HCT116 (cell line): ENCODE measurements at regions not wholly inside any gene's neighbourhood (a gene's known extent, or its start where the extent isn't known, plus 50 kb on each side); places are given as distances from the start of the nearest gene placed in this dataset.

Experiments
- ATAC-seq: fragments of 200-7000 bp; cut with Tn5 transposase; 2 replicates; pipeline ENCODE4 v1.9.1; 2020; ENCODE audit warnings: mild to moderate bottlenecking, moderate library complexity
- BruUV-seq: library from RNA; stranded (reverse); fragments of 400-500 nt; replicated peaks from 2 replicates; lab custom pipeline; 2021; lab: Mats Ljungman, UMichigan
- CTCF ChIA-PET: fragments of 300-600 bp; sonication (Branson Sonifier 250); formaldehyde crosslinking; loops from one replicate; lab custom pipeline; 2021; ENCODE audit warnings: antibody characterized with exemption; lab: Charles Lee
- POLR2A ChIA-PET: fragments of 300-600, 350-600 bp; sonication (Branson Sonifier 250); formaldehyde crosslinking; loops from one replicate; lab custom pipeline; 2021; ENCODE audit warnings: antibody characterized with exemption; lab: Charles Lee
- RAD21 ChIA-PET, 2 experiments: fragments of 300-600 bp; sonication (Branson Sonifier 250); formaldehyde crosslinking; loops; one replicate each; lab custom pipeline; 2023; ENCODE audit warnings: low total read pairs in 2 of 2; ENCODE audit not compliant: uncharacterized antibody in 2 of 2, unreplicated experiment in 2 of 2, low non-redundant PET in 1 of 2; lab: Charles Lee
- DNase-seq: peaks from one replicate; pipeline ENCODE4 v3.0.0-alpha.2; 2010; ENCODE audit warnings: low read depth, low spot score
- H2AFZ ChIP-seq: fragments of 200-600 bp; shearing (Covaris generic), sonication (generic); 2 replicates; pipeline ENCODE4 v1.6.1; 2017; ENCODE audit warnings: low read depth, mixed run types, mixed read lengths, antibody characterized with exemption, low read length; ENCODE audit not compliant: poor library complexity, severe bottlenecking
- H3K27ac ChIP-seq: 2 replicates; pipeline ENCODE4 v1.5.1; 2012; ENCODE audit warnings: low read depth, low read length
- H3K27me3 ChIP-seq: fragments of 200-600 bp; sonication (generic); 2 replicates; pipeline ENCODE4 v1.6.1; 2016; ENCODE audit warnings: mixed run types, low read length, mixed read lengths; ENCODE audit not compliant: insufficient read depth
- H3K36me3 ChIP-seq, 2 experiments: fragments of 200-500 bp in 1 of 2; fragments of 200-600 bp in 1 of 2; sonication (Bioruptor generic) in 1 of 2; sonication (generic) in 1 of 2; 2 replicates each; pipeline versions ENCODE4 v1.5.1 to v1.6.1; 2014 to 2016; ENCODE audit warnings: low read length in 2 of 2, inconsistent platforms in 1 of 2, mixed read lengths in 1 of 2, mixed run types in 1 of 2; ENCODE audit not compliant: insufficient read depth in 2 of 2, control insufficient read depth in 1 of 2
- H3K4me1 ChIP-seq, 2 experiments: fragments of 200-600 bp in 1 of 2; sonication (generic) in 1 of 2; 2 replicates each; pipeline versions ENCODE4 v1.5.1 to v1.6.1; 2012 to 2017; ENCODE audit warnings: low read length in 2 of 2, inconsistent platforms in 1 of 2, mild to moderate bottlenecking in 1 of 2, mixed read lengths in 1 of 2, mixed run types in 1 of 2, moderate library complexity in 1 of 2; ENCODE audit not compliant: insufficient read depth in 2 of 2, control insufficient read depth in 1 of 2
- H3K4me2 ChIP-seq: fragments of 200-600 bp; sonication (generic); 2 replicates; pipeline ENCODE4 v1.6.1; 2017; ENCODE audit warnings: mixed run types, low read length, mixed read lengths
- H3K4me3 ChIP-seq, 2 experiments: fragments of 200-600 bp in 1 of 2; sonication (generic) in 1 of 2; replicated peaks in 1 of 2; 2 replicates each; pipeline ENCODE4 v1.5.1; 2011 to 2016; ENCODE audit warnings: low read length in 2 of 2, control low read depth in 1 of 2, low read depth in 1 of 2, mild to moderate bottlenecking in 1 of 2, mixed read lengths in 1 of 2, mixed run types in 1 of 2
- H3K79me2 ChIP-seq: fragments of 200-600 bp; sonication (generic); 2 replicates; pipeline ENCODE4 v1.6.1; 2017; ENCODE audit warnings: mild to moderate bottlenecking, mixed run types, low read length, moderate library complexity, mixed read lengths; ENCODE audit not compliant: insufficient read depth
- H3K9ac ChIP-seq: fragments of 200-600 bp; sonication (generic); 2 replicates; pipeline ENCODE4 v1.6.1; 2016; ENCODE audit warnings: low read length, mixed read lengths
- H3K9me2 ChIP-seq: fragments of 200-600 bp; sonication (generic), shearing (Covaris generic); 2 replicates; pipeline ENCODE4 v1.6.1; 2017; ENCODE audit warnings: mixed run types, mild to moderate bottlenecking, moderate library complexity; ENCODE audit not compliant: insufficient read depth
- H3K9me3 ChIP-seq, 2 experiments: fragments of 200-500 bp in 1 of 2; fragments of 200-600 bp in 1 of 2; sonication (Bioruptor generic) in 1 of 2; sonication (generic) in 1 of 2; 2 replicates each; pipeline ENCODE4 v1.6.1; 2014 to 2017; ENCODE audit warnings: low read length in 2 of 2, mixed read lengths in 2 of 2, inconsistent platforms in 1 of 2, low read depth in 1 of 2, mild to moderate bottlenecking in 1 of 2, mixed run types in 1 of 2, moderate library complexity in 1 of 2; ENCODE audit not compliant: control insufficient read depth in 1 of 2, insufficient read depth in 1 of 2
- H4K20me1 ChIP-seq: fragments of 200-600 bp; sonication (generic), shearing (Covaris generic); 2 replicates; pipeline ENCODE4 v1.6.1; 2017; ENCODE audit warnings: mixed run types, mild to moderate bottlenecking, moderate library complexity; ENCODE audit not compliant: insufficient read depth
- CBX3 ChIP-seq: IDR thresholded peaks from 2 replicates; pipeline ENCODE4 v1.6.1; 2012; ENCODE audit warnings: low read depth
- CEBPB ChIP-seq: IDR thresholded peaks from 2 replicates; pipeline ENCODE4 v1.6.1; 2012; ENCODE audit warnings: low read depth
- EGR1 ChIP-seq: IDR thresholded peaks from 2 replicates; pipeline ENCODE4 v1.6.1; 2012; ENCODE audit warnings: low read depth
- ELF1 ChIP-seq: IDR thresholded peaks from 2 replicates; pipeline ENCODE4 v1.6.1; 2012; ENCODE audit warnings: low read depth, borderline replicate concordance
- EZH2 ChIP-seq: fragments of 200-600 bp; sonication (generic); IDR thresholded peaks from 2 replicates; pipeline ENCODE4 v1.6.1; 2017; ENCODE audit warnings: antibody characterized with exemption, mixed run types
- FOSL1 ChIP-seq: IDR thresholded peaks from 2 replicates; pipeline ENCODE4 v1.6.1; 2012; ENCODE audit warnings: low read depth
- JUND ChIP-seq: IDR thresholded peaks from 2 replicates; pipeline ENCODE4 v1.6.1; 2012
- POLR2A ChIP-seq: IDR thresholded peaks from 2 replicates; pipeline ENCODE4 v1.7.0; 2011; ENCODE audit warnings: borderline replicate concordance; ENCODE audit not compliant: insufficient read depth, insufficient read length; ENCODE audit errors: extremely low read depth
- POLR2AphosphoS5 ChIP-seq: IDR thresholded peaks from 2 replicates; pipeline ENCODE4 v1.6.1; 2011; ENCODE audit warnings: mild to moderate bottlenecking, low read depth, low read length, moderate library complexity
- RAD21 ChIP-seq: IDR thresholded peaks from 2 replicates; pipeline ENCODE4 v1.6.1; 2012; ENCODE audit warnings: low read depth, mild to moderate bottlenecking
- SP1 ChIP-seq: IDR thresholded peaks from 2 replicates; pipeline ENCODE4 v1.6.1; 2012; ENCODE audit warnings: low read depth
- SRF ChIP-seq: IDR thresholded peaks from 2 replicates; pipeline ENCODE4 v1.6.1; 2012; ENCODE audit warnings: low read depth
- TCF7L2 ChIP-seq: IDR thresholded peaks from 2 replicates; pipeline ENCODE4 v1.7.0; 2011; ENCODE audit warnings: borderline replicate concordance, inconsistent platforms; ENCODE audit not compliant: insufficient read depth, insufficient read length; ENCODE audit errors: extremely low read depth
- YY1 ChIP-seq: IDR thresholded peaks from 2 replicates; pipeline ENCODE4 v1.6.1; 2011; ENCODE audit warnings: low read length, low read depth, moderate library complexity, mild to moderate bottlenecking; ENCODE audit not compliant: insufficient replicate concordance; ENCODE audit errors: extremely low read depth
- ZFX ChIP-seq: fragments of 450-650 bp; IDR thresholded peaks from 2 replicates; pipeline ENCODE4 v1.6.1; 2017
- ZNF274 ChIP-seq: fragments of 200-500 bp; sonication (Bioruptor generic); IDR thresholded peaks from 2 replicates; pipeline ENCODE4 v1.6.1; 2014; ENCODE audit warnings: mild to moderate bottlenecking, low read depth, low read length, inconsistent platforms
- intact Hi-C: fragments of 100-400 bp; cut with micrococcal nuclease; formaldehyde crosslinking; loops from 2 replicates; pipeline ENCODE4 v1.10.0; 2022
- TF ChIP-seq, protein P1 (sequence below), 3 experiments: fragments of 200-600 bp in 1 of 3; sonication (generic) in 1 of 3; IDR thresholded peaks in 2 of 3; conservative IDR thresholded peaks in 1 of 3; 2 replicates each; pipeline ENCODE4 v1.5.1; 2012 to 2017; ENCODE audit warnings: low read depth in 2 of 3, low read length in 2 of 3, antibody characterized with exemption in 1 of 3, borderline replicate concordance in 1 of 3, control low read depth in 1 of 3, mild to moderate bottlenecking in 1 of 3, mixed read lengths in 1 of 3, mixed run types in 1 of 3, moderate library complexity in 1 of 3; ENCODE audit not compliant: insufficient read depth in 1 of 3
- TF ChIP-seq, protein P2 (sequence below): IDR thresholded peaks from 2 replicates; pipeline ENCODE4 v1.6.1; 2012
- TF ChIP-seq, protein P3 (sequence below): IDR thresholded peaks from 2 replicates; pipeline ENCODE4 v1.6.1; 2011; ENCODE audit warnings: mild to moderate bottlenecking, low read length, moderate library complexity; ENCODE audit not compliant: insufficient replicate concordance; ENCODE audit errors: extremely low read depth

DNA sequence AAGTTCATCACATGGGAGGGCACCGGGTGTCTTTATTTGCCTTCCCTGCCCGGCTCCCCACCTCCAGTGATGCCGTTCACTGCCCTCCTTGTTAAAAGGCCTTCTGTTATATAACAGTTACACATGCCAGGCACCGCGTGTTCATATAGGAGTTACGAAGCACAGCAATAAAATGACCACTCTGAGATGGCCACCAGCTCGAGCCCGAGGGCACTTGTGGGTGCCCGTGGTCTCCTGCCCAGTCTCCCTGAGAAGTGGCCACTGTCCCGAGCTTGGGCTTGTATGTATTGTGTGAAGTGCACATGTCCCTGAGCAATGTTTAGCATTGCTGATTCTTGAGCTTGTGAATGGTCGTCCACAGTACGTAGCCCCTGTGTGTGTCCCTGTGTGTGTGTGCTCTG, 355.6 kb downstream of the SEC14L1 start:
- CTCF ChIA-PET, result interaction anchor here (1.5 kb wide), 1 partner anchor 66 kb away, joined by 4 read pairs; no protein-coding TSS in a partner anchor
- no peak for ATAC-seq
- H3K9ac ChIP-seq, result no peak overlapping the region

More for the DNA sequence above, 355.6 kb downstream of the SEC14L1 start:
- Histone ChIP-seq H2AFZ (no peak overlapping the region), H3K27me3 (no peaks in the 10 kb centered on the region), H3K9me2 (no peaks in the 10 kb centered on the region), H4K20me1 (no peaks in the 10 kb centered on the region), H3K27ac (no peak overlapping the region), H3K4me3 (no peak overlapping the region), H3K79me2 (no peaks in the 10 kb centered on the region), H3K4me2 (no peak overlapping the region), H3K9me3 (no peaks in the 10 kb centered on the region), H3K36me3 (peaks cover 17 to 18% of the 10 kb centered on the region in 2 experiments; a peak in 3 of 4 replicates), H3K4me1 (no peaks in the 10 kb centered on the region)
- DNase-seq, result no peak
- POLR2A ChIA-PET, result no interaction called here
- RAD21 ChIA-PET, result no interaction called here
- no TSS peak for BruUV-seq
- TF ChIP-seq, protein P1, sequence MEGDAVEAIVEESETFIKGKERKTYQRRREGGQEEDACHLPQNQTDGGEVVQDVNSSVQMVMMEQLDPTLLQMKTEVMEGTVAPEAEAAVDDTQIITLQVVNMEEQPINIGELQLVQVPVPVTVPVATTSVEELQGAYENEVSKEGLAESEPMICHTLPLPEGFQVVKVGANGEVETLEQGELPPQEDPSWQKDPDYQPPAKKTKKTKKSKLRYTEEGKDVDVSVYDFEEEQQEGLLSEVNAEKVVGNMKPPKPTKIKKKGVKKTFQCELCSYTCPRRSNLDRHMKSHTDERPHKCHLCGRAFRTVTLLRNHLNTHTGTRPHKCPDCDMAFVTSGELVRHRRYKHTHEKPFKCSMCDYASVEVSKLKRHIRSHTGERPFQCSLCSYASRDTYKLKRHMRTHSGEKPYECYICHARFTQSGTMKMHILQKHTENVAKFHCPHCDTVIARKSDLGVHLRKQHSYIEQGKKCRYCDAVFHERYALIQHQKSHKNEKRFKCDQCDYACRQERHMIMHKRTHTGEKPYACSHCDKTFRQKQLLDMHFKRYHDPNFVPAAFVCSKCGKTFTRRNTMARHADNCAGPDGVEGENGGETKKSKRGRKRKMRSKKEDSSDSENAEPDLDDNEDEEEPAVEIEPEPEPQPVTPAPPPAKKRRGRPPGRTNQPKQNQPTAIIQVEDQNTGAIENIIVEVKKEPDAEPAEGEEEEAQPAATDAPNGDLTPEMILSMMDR (IDR thresholded peaks at IDR 0.05 in 2 of 3, conservative IDR thresholded peaks at IDR 0.05 in 1 of 3; ENCODE audit: borderline replicate concordance in 1 of 3, insufficient read depth in 1 of 3, low read depth in 2 of 3, low read length in 2 of 3), result no peak
- TF ChIP-seq RAD21, result no peak
- no peak for TF ChIP-seq ZFX
- no peak for TF ChIP-seq FOSL1
- no peak for TF ChIP-seq ELF1
- TF ChIP-seq YY1, result no peak
- TF ChIP-seq, protein P2, sequence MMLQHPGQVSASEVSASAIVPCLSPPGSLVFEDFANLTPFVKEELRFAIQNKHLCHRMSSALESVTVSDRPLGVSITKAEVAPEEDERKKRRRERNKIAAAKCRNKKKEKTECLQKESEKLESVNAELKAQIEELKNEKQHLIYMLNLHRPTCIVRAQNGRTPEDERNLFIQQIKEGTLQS, result no peak
- TF ChIP-seq SRF, result no peak
- TF ChIP-seq POLR2A, result no peak
- no peak for TF ChIP-seq EZH2
- no peak for TF ChIP-seq POLR2AphosphoS5
- TF ChIP-seq EGR1, result no peak
- no peak for TF ChIP-seq TCF7L2
- TF ChIP-seq CEBPB, result no peak
- no peak for TF ChIP-seq JUND
- TF ChIP-seq SP1, result no peak
- TF ChIP-seq CBX3, result no peak
- no peak for TF ChIP-seq ZNF274
- TF ChIP-seq, protein P3, sequence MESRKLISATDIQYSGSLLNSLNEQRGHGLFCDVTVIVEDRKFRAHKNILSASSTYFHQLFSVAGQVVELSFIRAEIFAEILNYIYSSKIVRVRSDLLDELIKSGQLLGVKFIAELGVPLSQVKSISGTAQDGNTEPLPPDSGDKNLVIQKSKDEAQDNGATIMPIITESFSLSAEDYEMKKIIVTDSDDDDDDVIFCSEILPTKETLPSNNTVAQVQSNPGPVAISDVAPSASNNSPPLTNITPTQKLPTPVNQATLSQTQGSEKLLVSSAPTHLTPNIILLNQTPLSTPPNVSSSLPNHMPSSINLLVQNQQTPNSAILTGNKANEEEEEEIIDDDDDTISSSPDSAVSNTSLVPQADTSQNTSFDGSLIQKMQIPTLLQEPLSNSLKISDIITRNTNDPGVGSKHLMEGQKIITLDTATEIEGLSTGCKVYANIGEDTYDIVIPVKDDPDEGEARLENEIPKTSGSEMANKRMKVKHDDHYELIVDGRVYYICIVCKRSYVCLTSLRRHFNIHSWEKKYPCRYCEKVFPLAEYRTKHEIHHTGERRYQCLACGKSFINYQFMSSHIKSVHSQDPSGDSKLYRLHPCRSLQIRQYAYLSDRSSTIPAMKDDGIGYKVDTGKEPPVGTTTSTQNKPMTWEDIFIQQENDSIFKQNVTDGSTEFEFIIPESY, result no peak
- intact Hi-C loops, result loop anchor here (10.0 kb wide), 1 partner anchor 242 kb away; no protein-coding TSS in a partner anchor
